GM12892 (cell line): ENCODE measurements at regions not wholly inside any gene's neighbourhood (a gene's known extent, or its start where the extent isn't known, plus 50 kb on each side); places are given as distances from the start of the nearest gene placed in this dataset.

Experiments used
- POLR2A ChIP-seq: IDR thresholded peaks from 2 replicates; pipeline ENCODE4 v1.6.1; 2011; ENCODE audit warnings: low read depth, low read length, control low read depth
- POLR2AphosphoS5 ChIP-seq: IDR thresholded peaks from 2 replicates; pipeline ENCODE4 v1.6.1; 2011; ENCODE audit warnings: low read depth, low read length, control low read depth
- TAF1 ChIP-seq: IDR thresholded peaks from 2 replicates; pipeline ENCODE4 v1.6.1; 2011; ENCODE audit warnings: low read depth, mild to moderate bottlenecking, control low read depth, low read length, borderline replicate concordance

DNA sequence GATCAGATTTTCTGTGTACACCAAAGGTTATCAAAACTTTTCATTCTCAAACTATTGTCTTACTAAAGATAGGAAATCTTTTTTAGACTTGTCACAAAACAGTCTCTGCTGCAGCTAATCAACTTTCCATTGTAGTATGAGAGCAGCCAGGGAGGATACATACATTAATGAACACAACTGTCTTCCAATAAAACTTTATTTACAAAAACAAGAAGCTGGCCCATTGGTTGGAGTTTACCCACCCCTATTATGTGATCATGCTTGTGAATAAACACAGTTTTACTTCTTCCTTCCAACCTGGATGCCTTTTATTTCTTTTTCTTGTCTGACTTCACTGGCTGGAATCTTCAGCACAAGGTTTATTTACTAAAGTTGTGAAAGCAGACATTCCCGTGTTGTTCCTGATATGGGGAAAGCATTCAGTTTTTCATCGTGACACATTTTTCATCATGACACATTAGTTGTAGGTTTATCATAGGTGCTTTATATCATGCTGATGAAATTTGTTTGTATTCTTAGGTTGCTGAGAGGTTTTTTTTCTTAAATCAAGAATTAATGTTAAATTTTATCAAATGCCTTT lies 98.5 kb upstream of the CDK13 start:
- TF ChIP-seq POLR2AphosphoS5 (no peak), POLR2A (no peak), TAF1 (no peak)
